ENCODE measurements at regions not wholly inside any gene's neighbourhood (a gene's known extent, or its start where the extent isn't known, plus 50 kb on each side); places are given as distances from the start of the nearest gene placed in this dataset.

- Histone ChIP-seq H3K4me3 (ENCODE audit: low read length) (no peak overlapping the region), H3K4me1 (ENCODE audit: control insufficient read depth, insufficient read depth, low read length) (no peaks in the 10 kb centered on the region), H3K27me3 (ENCODE audit: control insufficient read depth, insufficient read depth, low read length) (no peaks in the 10 kb centered on the region), H3K9ac (ENCODE audit: low read length) (no peak overlapping the region), H3K36me3 (ENCODE audit: control insufficient read depth, insufficient read depth, low read length) (no peaks in the 10 kb centered on the region), H3K27ac (ENCODE audit: low read depth, low read length) (no peak overlapping the region)
Measured at GRCh38 chr20:39124064-39124463, 161.9 kb downstream of the DHX35 start.

DNA sequence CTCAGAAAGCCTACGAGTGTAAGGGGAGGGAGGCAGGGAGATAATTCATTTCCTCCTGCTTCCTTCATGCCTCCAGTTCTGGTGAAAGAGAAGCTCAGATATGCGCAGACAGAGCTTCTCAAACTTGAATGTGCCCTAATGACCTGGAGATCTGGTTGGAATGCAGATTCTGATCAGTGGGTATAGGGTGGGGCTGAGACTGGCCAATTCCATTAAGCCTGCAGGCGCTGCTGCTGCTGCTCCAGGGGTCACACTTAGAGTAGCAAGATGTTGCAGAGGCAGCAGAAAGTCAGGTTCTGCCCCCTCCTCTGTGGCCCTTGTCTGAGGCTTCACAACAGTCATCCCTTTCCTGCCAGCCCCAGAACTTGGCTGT is 161.0 kb downstream of the DHX35 start:
- Histone ChIP-seq H3K27ac (ENCODE audit: low read depth, low read length) (no peak overlapping the region), H3K27me3 (ENCODE audit: control insufficient read depth, insufficient read depth, low read length) (no peaks in the 10 kb centered on the region), H3K4me1 (ENCODE audit: control insufficient read depth, insufficient read depth, low read length) (no peaks in the 10 kb centered on the region), H3K4me3 (ENCODE audit: low read length) (no peak overlapping the region), H3K36me3 (ENCODE audit: control insufficient read depth, insufficient read depth, low read length) (no peaks in the 10 kb centered on the region), H3K9ac (ENCODE audit: low read length) (no peak overlapping the region)

GRCh38 chr20:39117491-39117890 is 155.3 kb downstream of the DHX35 start:
- Histone ChIP-seq H3K36me3 (ENCODE audit: control insufficient read depth, insufficient read depth, low read length) (no peaks in the 10 kb centered on the region), H3K4me1 (ENCODE audit: control insufficient read depth, insufficient read depth, low read length) (no peaks in the 10 kb centered on the region), H3K9ac (ENCODE audit: low read length) (no peak overlapping the region), H3K4me3 (ENCODE audit: low read length) (no peak overlapping the region), H3K27me3 (ENCODE audit: control insufficient read depth, insufficient read depth, low read length) (no peaks in the 10 kb centered on the region), H3K27ac (ENCODE audit: low read depth, low read length) (no peak overlapping the region)

DNA sequence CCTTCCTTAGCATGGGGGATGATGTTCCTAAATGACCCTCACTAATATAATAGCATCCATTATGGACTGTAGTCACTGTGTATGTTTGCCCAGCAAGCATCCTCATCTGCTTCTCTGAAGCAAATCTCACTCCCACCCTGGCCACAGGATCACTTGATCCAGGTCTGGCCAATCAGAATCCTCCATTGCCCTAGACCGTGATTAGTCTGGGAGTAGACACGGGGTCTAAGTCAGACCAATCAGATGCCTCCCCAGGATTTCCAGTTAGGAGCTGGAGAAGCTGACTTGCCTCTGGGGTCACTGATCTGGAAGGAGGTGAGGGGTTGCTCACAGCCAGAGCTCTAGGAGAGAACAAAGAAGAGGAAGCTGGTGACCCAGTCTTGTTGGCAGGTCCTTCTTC is 153.9 kb downstream of the DHX35 start:
- Histone ChIP-seq H3K36me3 (ENCODE audit: control insufficient read depth, insufficient read depth, low read length) (no peaks in the 10 kb centered on the region), H3K27ac (ENCODE audit: low read depth, low read length) (no peak overlapping the region), H3K27me3 (ENCODE audit: control insufficient read depth, insufficient read depth, low read length) (peaks cover 4% of the 10 kb centered on the region), H3K4me1 (ENCODE audit: control insufficient read depth, insufficient read depth, low read length) (no peaks in the 10 kb centered on the region), H3K4me3 (ENCODE audit: low read length) (no peak overlapping the region), H3K9ac (ENCODE audit: low read length) (no peak overlapping the region)

DNA sequence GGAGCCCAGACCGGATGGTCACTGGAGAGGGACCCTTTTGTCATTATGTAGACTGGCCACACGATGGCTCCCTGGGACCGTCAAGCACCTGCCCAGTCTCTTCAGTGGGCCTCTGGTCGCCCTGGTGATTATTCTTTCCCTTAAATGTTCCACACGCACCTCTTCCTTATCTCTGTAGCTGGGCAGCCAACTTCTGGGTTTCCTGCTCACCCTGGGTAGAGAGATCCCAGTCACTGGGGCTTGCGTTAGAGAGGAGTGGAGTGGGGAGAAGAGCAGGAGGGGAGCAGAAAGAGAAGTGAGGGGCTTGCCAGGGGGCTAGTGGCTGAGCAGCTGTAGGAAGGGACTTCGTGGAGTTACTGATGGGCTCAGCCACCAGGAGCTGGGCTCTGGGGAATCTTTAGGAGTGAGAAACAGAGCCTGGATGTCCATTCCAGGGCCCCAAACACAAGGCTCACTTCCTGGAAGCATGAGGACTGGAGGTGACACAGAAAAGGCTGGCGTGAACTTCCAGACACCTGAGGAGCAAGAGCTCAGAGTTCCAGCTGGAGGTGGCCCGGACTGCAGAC is 150.1 kb downstream of the DHX35 start:
- Histone ChIP-seq H3K36me3 (ENCODE audit: control insufficient read depth, insufficient read depth, low read length) (no peaks in the 10 kb centered on the region), H3K4me3 (ENCODE audit: low read length) (no peak overlapping the region), H3K4me1 (ENCODE audit: control insufficient read depth, insufficient read depth, low read length) (no peaks in the 10 kb centered on the region), H3K27ac (ENCODE audit: low read depth, low read length) (no peak overlapping the region), H3K9ac (ENCODE audit: low read length) (no peak overlapping the region), H3K27me3 (ENCODE audit: control insufficient read depth, insufficient read depth, low read length) (peaks cover 10% of the 10 kb centered on the region)

DNA sequence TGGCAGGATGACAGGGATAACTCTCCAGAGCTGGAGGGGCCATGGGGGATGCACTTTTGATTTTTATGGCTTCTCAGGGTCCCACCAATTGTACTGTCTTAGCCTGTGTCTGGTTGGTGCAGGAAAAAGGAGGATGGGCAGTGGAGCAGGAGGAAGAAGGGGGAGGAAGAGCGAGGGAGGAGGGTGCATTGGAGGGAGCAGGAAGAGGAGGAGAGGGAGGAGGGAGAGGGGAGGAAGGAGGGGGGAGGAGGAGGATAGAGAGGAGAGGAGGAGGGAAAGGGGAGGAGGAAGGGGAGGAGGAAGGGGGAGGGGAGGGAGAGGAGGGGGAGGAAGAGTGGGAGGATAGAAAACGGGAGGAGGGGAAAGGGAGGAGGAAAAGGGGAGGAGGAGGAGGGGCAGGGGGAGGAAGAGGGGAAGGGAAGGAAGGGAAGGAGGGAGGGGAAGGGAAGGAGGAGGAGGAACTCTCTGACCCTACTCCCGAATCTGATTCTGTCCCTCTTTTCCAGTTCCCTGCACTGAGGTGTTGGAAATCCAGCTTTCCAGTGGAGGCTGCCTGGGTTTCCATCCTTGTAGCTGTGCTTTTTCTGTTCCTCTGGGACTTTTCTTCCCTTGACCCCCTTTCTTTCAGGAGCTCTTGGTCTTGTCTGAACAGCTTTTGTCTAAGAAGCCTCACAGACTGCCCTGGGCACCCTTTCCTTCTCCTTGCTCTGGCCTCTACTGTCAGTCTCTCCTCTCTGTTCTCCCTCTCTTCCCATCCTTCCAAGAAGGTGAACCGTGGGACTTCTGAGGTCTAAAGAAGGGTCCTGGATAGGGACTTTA is 149.4 kb downstream of the DHX35 start:
- Histone ChIP-seq H3K9ac (ENCODE audit: low read length) (no peak overlapping the region), H3K27me3 (ENCODE audit: control insufficient read depth, insufficient read depth, low read length) (peaks cover 10% of the 10 kb centered on the region), H3K27ac (ENCODE audit: low read depth, low read length) (no peak overlapping the region)

DNA sequence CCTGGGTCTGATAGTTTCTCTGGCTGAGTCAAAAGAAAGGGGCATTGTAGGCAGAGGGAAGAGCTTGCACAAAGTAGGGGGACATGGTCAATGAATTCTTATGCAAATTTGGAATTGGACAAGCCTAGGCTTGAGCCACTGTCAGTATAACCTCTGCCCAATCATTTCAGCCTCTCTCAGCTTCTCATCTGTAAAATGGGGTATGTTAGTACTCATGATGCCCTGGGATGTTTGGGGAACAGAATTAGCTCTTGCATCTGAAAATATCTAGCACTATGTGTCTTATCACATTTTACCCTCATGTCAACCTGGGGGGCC is 148.6 kb downstream of the DHX35 start:
- Histone ChIP-seq H3K27ac (ENCODE audit: low read depth, low read length) (no peak overlapping the region), H3K9ac (ENCODE audit: low read length) (no peak overlapping the region), H3K36me3 (ENCODE audit: control insufficient read depth, insufficient read depth, low read length) (no peaks in the 10 kb centered on the region), H3K4me1 (ENCODE audit: control insufficient read depth, insufficient read depth, low read length) (no peaks in the 10 kb centered on the region), H3K27me3 (ENCODE audit: control insufficient read depth, insufficient read depth, low read length) (peaks cover 10% of the 10 kb centered on the region), H3K4me3 (ENCODE audit: low read length) (no peak overlapping the region)

More for the DNA sequence above, 149.4 kb downstream of the DHX35 start:
- H3K4me3 ChIP-seq (ENCODE audit: low read length), result no peak overlapping the region
- no peaks in the 10 kb centered on the region for H3K36me3 ChIP-seq (ENCODE audit: control insufficient read depth, insufficient read depth, low read length)
- no peaks in the 10 kb centered on the region for H3K4me1 ChIP-seq (ENCODE audit: control insufficient read depth, insufficient read depth, low read length)

DNA sequence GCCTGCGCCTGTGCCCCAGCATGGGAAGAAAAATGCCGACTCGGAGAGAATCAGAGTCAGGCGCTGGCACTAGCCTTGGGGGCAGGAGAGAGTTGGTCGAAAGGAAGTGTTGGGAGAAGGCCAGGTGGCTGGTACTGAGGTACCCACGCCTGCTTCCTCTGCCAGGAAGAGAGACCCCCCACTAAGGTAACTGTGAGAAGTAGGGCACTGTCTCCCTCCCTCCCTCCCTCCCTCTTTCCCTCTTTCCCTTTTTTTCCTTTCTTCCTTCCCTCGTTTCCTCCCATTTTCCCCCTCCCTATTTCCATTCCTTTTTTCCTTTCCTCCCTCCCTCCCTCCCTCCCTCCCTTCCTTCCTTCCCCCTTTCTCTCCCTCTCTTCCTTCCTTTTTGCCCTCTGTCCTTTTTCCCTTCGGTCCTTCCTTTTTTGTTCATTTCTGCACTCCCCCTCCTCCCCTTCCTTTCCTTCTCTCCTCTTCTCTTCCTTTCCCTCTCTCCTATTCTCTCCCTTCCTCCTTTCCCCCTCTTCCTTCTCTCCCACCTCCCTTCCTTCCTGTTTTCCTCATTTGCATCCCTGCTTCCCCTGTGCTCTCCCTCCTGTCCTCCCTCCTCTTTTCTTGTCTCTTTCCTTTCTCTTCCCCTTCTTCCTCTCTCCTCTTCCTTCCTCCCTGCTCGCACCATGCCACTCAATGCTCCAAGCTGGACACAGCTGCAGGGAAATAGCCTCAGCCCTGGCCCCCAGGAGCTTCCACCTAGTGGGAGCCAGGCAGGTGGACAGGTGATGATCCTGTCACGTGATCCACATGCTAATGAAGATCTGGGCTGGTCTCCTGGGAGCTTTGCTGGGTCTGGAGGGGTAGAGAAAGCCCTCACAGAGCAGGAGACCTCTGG is 148.0 kb downstream of the DHX35 start:
- no peaks in the 10 kb centered on the region for H3K36me3 ChIP-seq (ENCODE audit: control insufficient read depth, insufficient read depth, low read length)
- peaks cover 10% of the 10 kb centered on the region for H3K27me3 ChIP-seq (ENCODE audit: control insufficient read depth, insufficient read depth, low read length)
- no peaks in the 10 kb centered on the region for H3K4me1 ChIP-seq (ENCODE audit: control insufficient read depth, insufficient read depth, low read length)
- no peak overlapping the region for H3K4me3 ChIP-seq (ENCODE audit: low read length)
- H3K9ac ChIP-seq (ENCODE audit: low read length), result no peak overlapping the region
- H3K27ac ChIP-seq (ENCODE audit: low read depth, low read length), result no peak overlapping the region

GRCh38 chr20:39108746-39109145 is 146.6 kb downstream of the DHX35 start:
- H3K4me1 ChIP-seq (ENCODE audit: control insufficient read depth, insufficient read depth, low read length), result no peaks in the 10 kb centered on the region
- no peaks in the 10 kb centered on the region for H3K36me3 ChIP-seq (ENCODE audit: control insufficient read depth, insufficient read depth, low read length)
- H3K9ac ChIP-seq (ENCODE audit: low read length), result no peak overlapping the region
- peaks cover 10% of the 10 kb centered on the region for H3K27me3 ChIP-seq (ENCODE audit: control insufficient read depth, insufficient read depth, low read length)
- H3K27ac ChIP-seq (ENCODE audit: low read depth, low read length), result no peak overlapping the region
- no peak overlapping the region for H3K4me3 ChIP-seq (ENCODE audit: low read length)

DNA sequence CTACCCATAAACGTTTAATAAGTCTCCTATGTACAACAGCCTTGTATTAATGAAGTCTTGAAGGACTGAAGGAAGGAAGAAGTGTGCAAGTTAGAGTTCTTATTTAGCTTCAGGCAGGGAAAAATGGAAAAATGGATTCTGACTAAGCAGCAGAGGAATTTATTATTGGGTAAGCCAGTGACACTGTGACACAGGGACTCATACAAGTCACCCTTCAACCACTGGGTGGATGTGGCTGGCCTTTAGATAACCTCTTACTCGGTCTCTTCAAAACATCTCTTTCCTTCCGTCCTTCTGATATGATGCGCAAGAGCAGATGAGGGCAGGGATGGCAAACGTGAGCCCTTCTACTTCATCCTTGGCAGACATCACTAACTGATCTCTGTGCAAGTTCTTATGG is 145.6 kb downstream of the DHX35 start:
- H3K27me3 ChIP-seq (ENCODE audit: control insufficient read depth, insufficient read depth, low read length), result peaks cover 10% of the 10 kb centered on the region
- H3K27ac ChIP-seq (ENCODE audit: low read depth, low read length), result no peak overlapping the region
- no peaks in the 10 kb centered on the region for H3K4me1 ChIP-seq (ENCODE audit: control insufficient read depth, insufficient read depth, low read length)
- H3K9ac ChIP-seq (ENCODE audit: low read length), result no peak overlapping the region
- H3K4me3 ChIP-seq (ENCODE audit: low read length), result no peak overlapping the region
- H3K36me3 ChIP-seq (ENCODE audit: control insufficient read depth, insufficient read depth, low read length), result no peaks in the 10 kb centered on the region

DNA sequence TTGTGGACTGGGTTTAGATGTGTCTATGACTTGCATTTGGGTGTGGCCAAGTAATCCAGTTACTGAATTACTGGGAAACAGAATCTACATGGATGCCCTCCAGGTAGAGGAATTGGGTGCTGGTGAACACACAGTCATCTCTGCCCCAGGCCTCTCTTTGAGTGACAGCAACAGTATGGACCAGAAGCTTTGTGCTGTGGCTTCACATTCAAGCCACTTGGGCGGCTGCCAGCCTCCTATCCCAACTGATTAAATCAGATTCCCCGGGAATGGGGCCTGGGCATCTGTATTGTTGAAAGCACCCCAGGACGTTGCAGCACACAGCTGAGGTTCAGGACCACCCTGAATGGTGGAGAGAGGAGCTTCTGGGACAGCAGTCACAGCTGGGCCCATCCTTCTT is 144.6 kb downstream of the DHX35 start:
- H3K4me1 ChIP-seq (ENCODE audit: control insufficient read depth, insufficient read depth, low read length), result no peaks in the 10 kb centered on the region
- no peak overlapping the region for H3K9ac ChIP-seq (ENCODE audit: low read length)
- H3K27ac ChIP-seq (ENCODE audit: low read depth, low read length), result no peak overlapping the region
- H3K4me3 ChIP-seq (ENCODE audit: low read length), result no peak overlapping the region
- H3K27me3 ChIP-seq (ENCODE audit: control insufficient read depth, insufficient read depth, low read length), result peaks cover 6% of the 10 kb centered on the region
- H3K36me3 ChIP-seq (ENCODE audit: control insufficient read depth, insufficient read depth, low read length), result no peaks in the 10 kb centered on the region

DNA sequence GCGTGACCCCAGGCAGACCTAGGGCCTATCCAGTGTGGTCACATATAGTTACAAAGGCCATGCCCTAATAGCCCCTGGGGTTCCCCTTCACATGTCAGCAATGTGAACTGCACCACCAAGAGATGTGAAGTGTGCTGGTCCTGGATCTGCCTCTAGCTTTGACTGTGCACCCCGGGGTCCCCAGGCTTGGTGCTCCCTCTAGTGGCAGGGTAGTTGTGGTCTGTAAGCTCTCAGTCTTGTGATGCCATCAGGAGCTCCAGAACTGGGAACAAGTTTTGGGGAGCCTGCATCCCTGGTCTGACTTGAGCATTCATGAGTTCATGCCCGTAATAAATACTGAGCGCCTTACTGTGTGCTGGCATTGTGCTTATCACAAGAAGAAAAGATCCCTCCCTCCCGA is 143.4 kb downstream of the DHX35 start:
- Histone ChIP-seq H3K4me3 (ENCODE audit: low read length) (no peak overlapping the region), H3K27me3 (ENCODE audit: control insufficient read depth, insufficient read depth, low read length) (peaks cover 5% of the 10 kb centered on the region), H3K9ac (ENCODE audit: low read length) (no peak overlapping the region), H3K27ac (ENCODE audit: low read depth, low read length) (no peak overlapping the region), H3K4me1 (ENCODE audit: control insufficient read depth, insufficient read depth, low read length) (no peaks in the 10 kb centered on the region), H3K36me3 (ENCODE audit: control insufficient read depth, insufficient read depth, low read length) (no peaks in the 10 kb centered on the region)

All from rectal smooth muscle tissue (tissue), 1 donor.